Small intestine (tissue), 7 donors: ENCODE measurements at regions not wholly inside any gene's neighbourhood (a gene's known extent, or its start where the extent isn't known, plus 50 kb on each side); places are given as distances from the start of the nearest gene placed in this dataset.

Source experiments
- DNase-seq, 2 donors: peaks; one replicate each; pipeline versions ENCODE4 v3.0.0 to v3.0.0-alpha.2; 2013
- FAIRE-seq: peaks from 2 replicates; lab custom pipeline; 2012; peaks lifted over from hg19 to GRCh38; lab: Jason Lieb, UNC
- H3K27ac ChIP-seq, 3 donors: one replicate each; pipeline ENCODE4 v1.5.1; 2013; ENCODE audit warnings: low read length in 2 of 3, mild to moderate bottlenecking in 2 of 3, control low read depth in 1 of 3, inconsistent platforms in 1 of 3, low read depth in 1 of 3, moderate library complexity in 1 of 3
- H3K27me3 ChIP-seq, 3 donors: one replicate each; pipeline ENCODE4 v1.6.1; 2013; ENCODE audit warnings: low read length in 3 of 3, inconsistent platforms in 1 of 3; ENCODE audit not compliant: control insufficient read depth in 3 of 3, insufficient read depth in 3 of 3
- H3K36me3 ChIP-seq, 3 donors: one replicate each; pipeline ENCODE4 v1.6.1; 2013; ENCODE audit warnings: low read length in 3 of 3, inconsistent platforms in 1 of 3, low read depth in 1 of 3, mild to moderate bottlenecking in 1 of 3, moderate library complexity in 1 of 3; ENCODE audit not compliant: control insufficient read depth in 3 of 3, insufficient read depth in 2 of 3
- H3K4me1 ChIP-seq, 3 donors: one replicate each; pipeline ENCODE4 v1.6.1; 2013; ENCODE audit warnings: low read length in 2 of 3, inconsistent platforms in 1 of 3, low read depth in 1 of 3, mild to moderate bottlenecking in 1 of 3, moderate library complexity in 1 of 3; ENCODE audit not compliant: control insufficient read depth in 3 of 3, insufficient read depth in 2 of 3
- H3K4me3 ChIP-seq, 3 donors: one replicate each; pipeline ENCODE4 v1.5.1; 2013; ENCODE audit warnings: low read length in 3 of 3, control low read depth in 1 of 3, inconsistent platforms in 1 of 3, low read depth in 1 of 3, mild to moderate bottlenecking in 1 of 3, moderate library complexity in 1 of 3
- H3K9me3 ChIP-seq, 2 donors: one replicate each; pipeline ENCODE4 v1.6.1; 2013; ENCODE audit warnings: low read depth in 1 of 2, low read length in 1 of 2; ENCODE audit not compliant: control insufficient read depth in 2 of 2, insufficient read depth in 1 of 2
- WGBS, 3 donors: extraction: QIAGEN DNeasy Blood & Tissue Kit; methylation state at CpG; one replicate each; pipeline ENCODE4 v1.1.7; 2013; 5-methylcytosine and 5-hydroxymethylcytosine counted together
- donor health status: healthy with polysubstance abuse.
- donor health status: control.
- donor health status: control.
- donor health status: Bipolar disorder and iron deficiency.
- donor health status: healthy.

DNA sequence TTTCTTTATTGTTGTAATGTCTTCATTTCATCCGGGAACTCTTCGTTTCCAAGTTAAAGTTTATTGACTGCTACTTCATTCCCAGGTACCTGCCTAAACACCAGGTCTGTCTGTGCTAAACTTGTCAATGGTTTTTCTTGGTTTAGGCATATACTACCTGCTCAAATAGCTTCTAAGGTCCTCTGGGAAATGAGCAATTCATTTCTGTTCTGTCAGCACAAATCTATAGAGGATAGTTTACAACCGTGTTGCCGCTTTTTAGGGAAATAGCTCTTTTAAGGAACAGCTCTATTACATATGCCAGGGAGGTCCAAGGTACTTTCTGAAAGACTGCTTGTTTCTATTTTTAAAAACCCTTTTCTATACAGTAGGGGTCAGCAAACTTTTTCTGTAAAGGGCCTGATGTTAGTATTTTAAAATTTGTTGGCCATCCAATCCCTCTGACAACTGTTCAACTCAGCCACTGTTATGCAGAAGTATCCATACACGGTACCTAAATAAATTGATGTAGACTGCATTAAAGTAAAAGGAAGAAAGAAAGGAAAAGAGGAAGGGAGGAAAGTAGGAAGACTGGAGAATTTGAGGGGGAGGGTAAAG lies 222.7 kb upstream of the PTBP2 start:
- FAIRE-seq (no peak), DNase-seq (no peak)

DNA sequence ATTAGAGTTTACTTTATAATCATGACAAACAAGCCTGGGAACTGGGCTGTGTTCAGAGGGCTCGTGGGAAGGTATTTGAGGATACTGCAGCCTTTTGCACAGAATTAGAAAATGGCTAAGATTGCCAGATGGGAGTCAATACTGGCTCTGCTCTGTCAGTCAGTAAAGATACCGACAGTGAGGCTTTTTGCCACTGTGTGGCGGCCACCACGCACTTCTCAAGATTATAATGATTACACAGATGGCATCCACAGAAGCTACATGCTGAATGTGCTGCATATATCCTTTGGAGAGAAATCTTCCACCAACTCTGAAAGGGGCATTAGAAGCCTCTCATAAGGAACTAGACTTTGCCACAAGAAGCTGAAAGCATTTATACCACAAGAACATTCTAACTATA lies 213.4 kb upstream of the PTBP2 start:
- no peak overlapping the region for H3K27ac ChIP-seq
- FAIRE-seq: no peak
- DNase-seq: no peak
- no peak overlapping the region for H3K4me3 ChIP-seq
- no peaks in the 10 kb centered on the region for H3K36me3 ChIP-seq
- peaks cover 0 to 3% of the 10 kb centered on the region in 2 donors for H3K9me3 ChIP-seq
- no peaks in the 10 kb centered on the region for H3K27me3 ChIP-seq
- no peaks in the 10 kb centered on the region for H3K4me1 ChIP-seq
- WGBS, 3 donors: 52 to 67% (median 61%) methylated on average over 4 of the region's 4 CpGs

More for the DNA sequence above, 222.7 kb upstream of the PTBP2 start:
- H3K4me3 ChIP-seq: no peak overlapping the region
- no peaks in the 10 kb centered on the region for H3K36me3 ChIP-seq
- H3K4me1 ChIP-seq: no peaks in the 10 kb centered on the region
- WGBS, 3 donors: 74 to 84% (median 80%) methylated on average over 5 of the region's 5 CpGs
- H3K27ac ChIP-seq: no peak overlapping the region
- peaks cover 0 to 3% of the 10 kb centered on the region in 2 donors for H3K9me3 ChIP-seq
- no peaks in the 10 kb centered on the region for H3K27me3 ChIP-seq

DNA sequence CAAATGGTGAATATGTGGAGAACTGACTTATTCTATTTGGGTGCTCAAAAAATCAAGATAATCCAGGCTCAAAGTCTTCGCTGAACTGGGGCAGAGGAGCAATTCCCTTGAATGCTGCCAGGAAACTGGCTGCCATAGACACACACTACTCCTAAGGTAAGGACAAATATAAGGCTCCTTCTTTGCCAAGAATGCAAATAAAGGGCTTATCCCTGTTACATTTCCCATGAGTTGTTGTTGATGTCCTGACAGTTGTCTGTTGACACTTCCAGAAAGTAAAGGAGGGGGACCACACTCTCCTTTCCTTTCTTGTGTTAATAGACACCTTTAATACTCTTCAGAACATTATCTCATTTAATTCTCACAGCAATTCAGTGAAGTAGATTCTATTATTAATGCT lies 212.2 kb upstream of the PTBP2 start:
- no peaks in the 10 kb centered on the region for H3K4me1 ChIP-seq
- no peak for FAIRE-seq
- no peak for DNase-seq
- no peaks in the 10 kb centered on the region for H3K9me3 ChIP-seq
- no peaks in the 10 kb centered on the region for H3K36me3 ChIP-seq
- no peaks in the 10 kb centered on the region for H3K27me3 ChIP-seq
- no peak overlapping the region for H3K27ac ChIP-seq
- H3K4me3 ChIP-seq: no peak overlapping the region
- WGBS, 3 donors: 48 to 71% (median 58%) methylated on average over 1 of the region's 1 CpG

DNA sequence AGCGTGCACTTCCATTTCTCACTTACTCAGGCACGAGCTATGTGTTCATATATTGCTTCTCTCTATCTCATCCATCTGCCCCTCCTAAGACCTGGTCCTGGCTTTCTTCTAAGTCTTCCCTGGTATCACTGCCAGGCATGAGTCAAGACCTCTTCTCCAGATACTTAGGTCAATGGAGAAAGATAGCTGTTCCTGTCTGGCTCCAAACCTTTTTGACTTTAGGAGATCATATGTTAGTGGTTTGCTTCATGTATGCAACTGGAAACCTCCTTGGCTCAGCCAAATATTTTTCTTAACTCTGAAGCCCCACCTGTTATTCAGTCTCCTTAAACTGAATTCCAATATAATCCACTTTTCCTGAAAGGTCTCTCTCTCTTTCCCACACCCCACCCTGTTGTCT lies 211.6 kb upstream of the PTBP2 start:
- no peak overlapping the region for H3K27ac ChIP-seq
- no peaks in the 10 kb centered on the region for H3K27me3 ChIP-seq
- DNase-seq: no peak
- no peaks in the 10 kb centered on the region for H3K4me1 ChIP-seq
- FAIRE-seq: no peak
- no peaks in the 10 kb centered on the region for H3K36me3 ChIP-seq
- WGBS, 3 donors: 52 to 63% (median 60%) methylated on average over 2 of the region's 2 CpGs
- H3K4me3 ChIP-seq: no peak overlapping the region
- no peaks in the 10 kb centered on the region for H3K9me3 ChIP-seq

DNA sequence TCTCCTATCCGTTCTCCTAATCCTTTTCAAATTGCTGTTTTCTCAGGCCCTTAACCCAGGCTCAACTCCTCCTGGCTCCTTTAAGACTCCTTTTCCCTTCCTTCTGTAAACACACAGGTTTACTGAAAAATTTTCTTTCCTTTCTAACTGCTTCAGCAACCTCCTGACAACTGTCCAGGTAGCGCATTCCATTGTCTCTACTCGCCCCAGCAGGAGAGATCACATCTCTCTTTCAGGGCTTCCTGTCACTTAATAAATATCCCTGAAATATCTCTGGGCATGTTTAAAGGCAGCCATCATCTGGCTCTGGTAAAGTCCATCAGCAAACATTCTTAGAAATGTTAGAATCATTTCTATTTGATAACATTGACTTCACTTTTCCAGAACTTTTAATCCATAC lies 211.2 kb upstream of the PTBP2 start:
- H3K4me1 ChIP-seq: no peaks in the 10 kb centered on the region
- DNase-seq (no peak), FAIRE-seq (no peak)
- no peak overlapping the region for H3K4me3 ChIP-seq
- no peak overlapping the region for H3K27ac ChIP-seq
- H3K9me3 ChIP-seq: no peaks in the 10 kb centered on the region
- 65 to 70% (median 69%) methylated on average over 3 of the region's 3 CpGs for WGBS, 3 donors
- no peaks in the 10 kb centered on the region for H3K36me3 ChIP-seq
- no peaks in the 10 kb centered on the region for H3K27me3 ChIP-seq

DNA sequence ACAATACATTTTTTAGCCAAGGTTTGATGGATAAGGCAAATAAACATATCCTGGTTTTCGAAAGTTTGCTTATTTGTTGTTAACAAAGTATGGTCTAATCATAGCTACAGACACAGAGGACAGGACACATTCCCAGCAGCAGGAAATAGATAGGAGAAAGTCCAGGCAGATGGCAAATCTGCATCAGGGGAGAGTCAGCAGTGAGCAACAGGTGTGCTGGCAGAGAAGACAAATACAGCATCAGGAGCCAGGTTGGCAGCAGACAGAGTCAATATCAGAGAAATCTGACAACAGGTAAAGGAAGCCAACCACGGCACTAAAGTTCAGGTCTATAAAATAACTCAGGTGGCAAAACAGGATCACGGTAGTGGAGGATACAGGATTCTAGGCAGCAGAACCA lies 210.7 kb upstream of the PTBP2 start:
- Histone ChIP-seq H3K27me3 (no peaks in the 10 kb centered on the region), H3K4me3 (no peak overlapping the region), H3K4me1 (no peaks in the 10 kb centered on the region), H3K27ac (no peak overlapping the region), H3K36me3 (no peaks in the 10 kb centered on the region), H3K9me3 (no peaks in the 10 kb centered on the region)
- 46 to 72% (median 48%) methylated on average over 3 of the region's 3 CpGs for WGBS, 3 donors
- FAIRE-seq: no peak
- DNase-seq: peak; percentile 17 to 32

DNA sequence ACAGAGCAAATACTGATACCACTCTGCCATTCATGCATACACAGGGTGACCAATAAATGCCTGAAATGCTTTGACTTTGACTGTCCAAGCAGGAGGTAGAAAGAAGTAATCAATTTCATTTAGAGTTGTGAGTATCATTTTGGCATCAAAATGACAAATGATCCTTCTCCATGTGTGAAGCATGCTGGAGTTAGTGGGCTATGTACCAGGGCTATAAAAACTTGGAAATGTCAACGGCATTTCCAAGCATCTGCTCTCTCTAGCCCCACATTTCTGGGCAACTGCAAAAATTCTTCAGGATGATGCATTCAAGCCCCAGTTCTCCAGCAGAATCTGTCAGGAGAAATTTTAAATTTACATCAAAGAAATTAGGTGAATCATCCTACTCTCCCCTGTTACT lies 208.4 kb upstream of the PTBP2 start:
- Histone ChIP-seq H3K27me3 (no peaks in the 10 kb centered on the region), H3K27ac (no peak overlapping the region), H3K4me1 (no peaks in the 10 kb centered on the region), H3K4me3 (no peak overlapping the region), H3K36me3 (no peaks in the 10 kb centered on the region), H3K9me3 (no peaks in the 10 kb centered on the region)
- 35 to 64% (median 42%) methylated on average over 1 of the region's 1 CpG for WGBS, 3 donors
- FAIRE-seq: no peak
- no peak for DNase-seq

DNA sequence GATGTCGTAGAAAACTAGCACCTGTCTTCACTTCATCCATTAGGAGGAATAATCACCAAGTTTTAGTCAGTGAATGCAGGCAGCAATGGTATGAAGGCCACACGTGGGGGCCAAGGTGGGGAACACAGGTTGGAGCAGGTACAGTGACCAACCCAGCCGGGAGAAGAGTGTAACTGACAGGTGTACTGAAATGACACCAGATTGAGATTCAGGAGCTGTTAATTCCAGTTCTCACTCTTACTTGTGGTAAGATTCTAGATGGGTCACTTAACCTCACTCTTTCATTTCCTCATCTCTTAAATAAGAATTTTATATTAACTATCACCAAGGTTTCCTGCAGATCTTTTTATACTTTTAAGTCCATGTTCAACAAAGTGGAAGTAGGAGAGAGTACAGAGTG lies 206.2 kb upstream of the PTBP2 start:
- Histone ChIP-seq H3K36me3 (no peaks in the 10 kb centered on the region), H3K27ac (no peak overlapping the region), H3K4me1 (no peaks in the 10 kb centered on the region), H3K27me3 (no peaks in the 10 kb centered on the region), H3K9me3 (no peaks in the 10 kb centered on the region), H3K4me3 (no peak overlapping the region)
- 48 to 69% (median 53%) methylated on average over 3 of the region's 3 CpGs for WGBS, 3 donors
- DNase-seq (no peak), FAIRE-seq (no peak)

DNA sequence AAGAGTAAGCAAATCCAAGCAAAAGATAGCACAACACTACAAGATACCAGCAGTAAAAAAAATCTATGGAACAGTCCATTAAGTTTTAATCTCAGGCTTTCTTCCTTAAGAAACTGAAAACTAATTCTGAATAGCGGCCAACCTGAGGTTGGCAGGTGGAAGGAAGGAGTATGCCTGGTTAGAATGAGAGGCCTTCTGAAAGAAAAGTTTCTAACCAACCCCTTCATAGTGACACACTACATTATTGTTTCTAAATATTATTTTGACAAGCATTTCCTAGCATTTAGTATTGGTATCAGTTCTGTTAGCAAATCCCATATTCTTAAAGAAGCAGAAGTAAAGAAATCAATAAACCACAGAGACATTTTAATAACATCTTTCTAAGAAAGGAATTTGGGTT lies 205.7 kb upstream of the PTBP2 start:
- H3K4me1 ChIP-seq: no peaks in the 10 kb centered on the region
- no peak for DNase-seq
- no peaks in the 10 kb centered on the region for H3K27me3 ChIP-seq
- H3K36me3 ChIP-seq: no peaks in the 10 kb centered on the region
- no peak overlapping the region for H3K4me3 ChIP-seq
- no peak overlapping the region for H3K27ac ChIP-seq
- FAIRE-seq: no peak
- WGBS, 3 donors: 77 to 80% (median 79%) methylated on average over 1 of the region's 1 CpG
- H3K9me3 ChIP-seq: no peaks in the 10 kb centered on the region
